K562 (cell line): ENCODE measurements at regions not wholly inside any gene's neighbourhood (a gene's known extent, or its start where the extent isn't known, plus 50 kb on each side); places are given as distances from the start of the nearest gene placed in this dataset.
A peak's percentile ranks its signal among the peaks of the same experiment; 100 is the strongest.

ENCODE experiments used
- CBX3 ChIP-seq, 2 experiments: IDR thresholded peaks; 1 replicate in 1 of 2; 2 replicates in 1 of 2; pipeline ENCODE4 v1.6.1; 2012; ENCODE audit warnings: inconsistent platforms in 2 of 2, low read length in 2 of 2, borderline replicate concordance in 1 of 2, control low read depth in 1 of 2
- CHD1 ChIP-seq: fragments of 200-600 bp; sonication (generic); IDR thresholded peaks from one replicate; pipeline ENCODE4 v1.6.1; 2012; ENCODE audit warnings: mild to moderate bottlenecking, moderate library complexity, low read length, inconsistent platforms
- CUX1 ChIP-seq: fragments of 200-800 bp; sonication (Bioruptor generic); IDR thresholded peaks from 2 replicates; pipeline ENCODE4 v1.6.1; 2016; ENCODE audit warnings: missing genetic modification characterization, missing compliant biosample characterization
- EHMT2 ChIP-seq: fragments of 450-650 bp; IDR thresholded peaks from 2 replicates; pipeline ENCODE4 v1.6.1; 2018; ENCODE audit warnings: antibody characterized with exemption
- GMEB1 ChIP-seq: fragments of 250-450 bp; sonication (Bioruptor Pico); IDR thresholded peaks from 2 replicates; pipeline ENCODE4 v1.4.0; 2020; ENCODE audit warnings: mild to moderate bottlenecking
- HMG20A ChIP-seq: fragments of 450-650 bp; formaldehyde crosslinking; conservative IDR thresholded peaks from 2 replicates; pipeline ENCODE4 v1.4.0; 2020; ENCODE audit warnings: mild to moderate bottlenecking, mixed read lengths
- KLF1 ChIP-seq: fragments of 450-650 bp; IDR thresholded peaks from 2 replicates; pipeline ENCODE4 v1.6.1; 2016; ENCODE audit warnings: missing genetic modification characterization, missing compliant biosample characterization
- MCM2 ChIP-seq: fragments of 450-650 bp; IDR thresholded peaks from 2 replicates; pipeline ENCODE4 v1.6.1; 2017; ENCODE audit warnings: low read depth, mild to moderate bottlenecking
- POLR2A ChIP-seq: fragments of 450-650 bp; conservative IDR thresholded peaks from 2 replicates; pipeline ENCODE4 v1.6.1; 2016
- POLR2AphosphoS2 ChIP-seq: IDR thresholded peaks from 2 replicates; pipeline ENCODE4 v1.6.1; 2012; ENCODE audit warnings: low read length, improper control_type of control experiment
- PRPF4 ChIP-seq: fragments of 200-400 bp; formaldehyde crosslinking; IDR thresholded peaks from one replicate; pipeline ENCODE4 v1.6.1; 2017; ENCODE audit warnings: low read length, low read depth, mild to moderate bottlenecking; ENCODE audit not compliant: insufficient read depth, poor library complexity, severe bottlenecking
- RBBP5 ChIP-seq: fragments of 200-600 bp; sonication (generic); IDR thresholded peaks from 2 replicates; pipeline ENCODE4 v1.6.1; 2012; ENCODE audit warnings: borderline replicate concordance, mild to moderate bottlenecking, low read length, control low read depth, inconsistent platforms; ENCODE audit not compliant: insufficient read depth, poor library complexity, severe bottlenecking
- RBFOX2 ChIP-seq: fragments of 200-400 bp; formaldehyde crosslinking; IDR thresholded peaks from 2 replicates; pipeline ENCODE4 v1.6.1; 2017; ENCODE audit warnings: low read depth, mild to moderate bottlenecking, low read length, moderate library complexity
- SFPQ ChIP-seq: fragments of 200-400 bp; formaldehyde crosslinking; IDR thresholded peaks from 2 replicates; pipeline ENCODE4 v1.6.1; 2017; ENCODE audit warnings: mild to moderate bottlenecking, low read depth, low read length, moderate library complexity
- ZNF592 ChIP-seq: fragments of 450-650 bp; IDR thresholded peaks from 2 replicates; pipeline ENCODE4 v1.6.1; 2017; ENCODE audit warnings: antibody characterized with exemption, mild to moderate bottlenecking
- ZSCAN29 ChIP-seq: fragments of 450-650 bp; IDR thresholded peaks from 2 replicates; pipeline ENCODE4 v1.6.1; 2017

GRCh38 chr3:194079702-194080172 lies 56.2 kb upstream of the HES1 start (continued):
- TF ChIP-seq ZNF592 (peak; percentile 85), PRPF4 (no peak), RBBP5 (no peak), CBX3 (IDR thresholded peaks at IDR 0.05; ENCODE audit: borderline replicate concordance in 1 of 2, low read length in 2 of 2) (no peak), CUX1 (no peak), CHD1 (no peak), POLR2AphosphoS2 (no peak), POLR2A (no peak), SFPQ (no peak), MCM2 (no peak), KLF1 (tag) (no peak), RBFOX2 (no peak), EHMT2 (0 out of 2 replicates have a peak, but pooled peaks have one; percentile 8), GMEB1 (CRISPR knock-in tag) (no peak), HMG20A (CRISPR knock-in tag) (no peak), ZSCAN29 (no peak)
